GM12892 (cell line): ENCODE measurements at regions not wholly inside any gene's neighbourhood (a gene's known extent, or its start where the extent isn't known, plus 50 kb on each side); places are given as distances from the start of the nearest gene placed in this dataset.

Experiments
- POLR2A ChIP-seq: IDR thresholded peaks from 2 replicates; pipeline ENCODE4 v1.6.1; 2011; ENCODE audit warnings: low read depth, low read length, control low read depth
- POLR2AphosphoS5 ChIP-seq: IDR thresholded peaks from 2 replicates; pipeline ENCODE4 v1.6.1; 2011; ENCODE audit warnings: low read depth, low read length, control low read depth
- TAF1 ChIP-seq: IDR thresholded peaks from 2 replicates; pipeline ENCODE4 v1.6.1; 2011; ENCODE audit warnings: low read depth, mild to moderate bottlenecking, control low read depth, low read length, borderline replicate concordance

DNA sequence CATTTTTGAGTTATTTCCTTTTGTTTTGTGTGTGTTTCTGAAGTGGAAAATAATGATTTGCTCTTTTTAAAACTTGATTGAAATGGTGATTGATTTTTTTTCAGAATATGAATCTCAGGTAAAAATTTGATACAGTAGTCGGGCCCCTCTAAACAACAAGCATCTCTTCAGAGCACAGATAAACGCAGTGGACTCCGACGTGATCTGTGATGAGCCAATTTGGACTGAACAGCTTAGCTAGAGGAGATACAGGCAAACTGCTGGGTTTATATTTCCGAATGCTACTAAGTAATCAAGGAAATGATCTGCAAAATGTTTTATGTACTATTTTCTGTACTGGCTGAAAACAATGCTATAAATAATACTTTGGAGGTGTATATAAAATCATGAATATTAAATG is 705.7 kb upstream of the RGS18 start:
- no peak for TF ChIP-seq POLR2A
- no peak for TF ChIP-seq POLR2AphosphoS5
- no peak for TF ChIP-seq TAF1
